Mesodermal cell (in vitro differentiated cells): ENCODE measurements at regions not wholly inside any gene's neighbourhood (a gene's known extent, or its start where the extent isn't known, plus 50 kb on each side); places are given as distances from the start of the nearest gene placed in this dataset.

Experiments used
- H3K27ac ChIP-seq: 2 replicates; pipeline ENCODE4 v1.7.0; 2013; ENCODE audit warnings: mild to moderate bottlenecking, low read depth, low read length, moderate library complexity; ENCODE audit not compliant: severe bottlenecking
- H3K36me3 ChIP-seq: 2 replicates; pipeline ENCODE4 v1.7.1; 2013; ENCODE audit warnings: mild to moderate bottlenecking, low read length, moderate library complexity; ENCODE audit not compliant: control insufficient read depth, insufficient read depth
- H3K4me1 ChIP-seq: one replicate; pipeline ENCODE4 v1.7.1; 2013; ENCODE audit warnings: mild to moderate bottlenecking, low read length; ENCODE audit not compliant: insufficient read depth, control insufficient read depth, poor library complexity, severe bottlenecking
- H3K4me3 ChIP-seq: 2 replicates; pipeline ENCODE4 v1.7.0; 2013; ENCODE audit warnings: low read length, control low read depth, mild to moderate bottlenecking; ENCODE audit not compliant: insufficient read depth, poor library complexity, severe bottlenecking; ENCODE audit errors: extremely low read depth
- H3K9me3 ChIP-seq: 2 replicates; pipeline ENCODE4 v1.7.1; 2013; ENCODE audit warnings: mild to moderate bottlenecking, low read length, moderate library complexity; ENCODE audit not compliant: control insufficient read depth
- WGBS, 2 experiments: methylation state at CpG; one replicate each; pipeline ENCODE4 v1.1.5; 2013; ENCODE audit warnings: missing lambda C conversion rate in 2 of 2; ENCODE audit not compliant: insufficient coverage in 2 of 2; 5-methylcytosine and 5-hydroxymethylcytosine counted together

- Histone ChIP-seq H3K36me3 (no peaks in the 10 kb centered on the region), H3K4me1 (no peaks in the 10 kb centered on the region), H3K9me3 (no peaks in the 10 kb centered on the region), H3K4me3 (no peak overlapping the region), H3K27ac (no peak overlapping the region)
- WGBS, 2 experiments = no CpG with 5 or more reads among the region's 1 CpG
Measured at GRCh38 chr3:135848051-135848450, 117.5 kb upstream of the PPP2R3A start.

- H3K36me3 ChIP-seq = no peaks in the 10 kb centered on the region
- no peaks in the 10 kb centered on the region for H3K4me1 ChIP-seq
- no peak overlapping the region for H3K4me3 ChIP-seq
- H3K27ac ChIP-seq = no peak overlapping the region
- no peaks in the 10 kb centered on the region for H3K9me3 ChIP-seq
Measured at GRCh38 chr3:135849827-135850226, 115.7 kb upstream of the PPP2R3A start.

- Histone ChIP-seq H3K9me3 (no peaks in the 10 kb centered on the region), H3K4me3 (no peak overlapping the region), H3K27ac (no peak overlapping the region), H3K4me1 (no peaks in the 10 kb centered on the region), H3K36me3 (no peaks in the 10 kb centered on the region)
- 78 to 92% methylated on average over 1 to 2 of the region's 4 CpGs for WGBS, 2 experiments
Measured at GRCh38 chr3:135851201-135852081, 114.1 kb upstream of the PPP2R3A start.

- Histone ChIP-seq H3K9me3 (no peaks in the 10 kb centered on the region), H3K4me3 (no peak overlapping the region), H3K27ac (no peak overlapping the region), H3K36me3 (no peaks in the 10 kb centered on the region), H3K4me1 (no peaks in the 10 kb centered on the region)
- WGBS, 2 experiments = 100% methylated on average over 1 of the region's 2 CpGs; no CpG with 5 or more reads in 1 of the 2 experiments
Measured at GRCh38 chr3:135853981-135854380, 111.5 kb upstream of the PPP2R3A start.

GRCh38 chr3:135860761-135861160 is 104.8 kb upstream of the PPP2R3A start:
- Histone ChIP-seq H3K4me3 (no peak overlapping the region), H3K27ac (no peak overlapping the region), H3K9me3 (no peaks in the 10 kb centered on the region), H3K36me3 (no peaks in the 10 kb centered on the region), H3K4me1 (no peaks in the 10 kb centered on the region)
- WGBS, 2 experiments = 100% methylated on average over 1 of the region's 2 CpGs; no CpG with 5 or more reads in 1 of the 2 experiments

GRCh38 chr3:135862361-135862760 is 103.2 kb upstream of the PPP2R3A start:
- Histone ChIP-seq H3K4me3 (no peak overlapping the region), H3K27ac (no peak overlapping the region), H3K36me3 (no peaks in the 10 kb centered on the region), H3K4me1 (no peaks in the 10 kb centered on the region), H3K9me3 (peaks cover 6% of the 10 kb centered on the region)
- WGBS, 2 experiments = no CpG with 5 or more reads among the region's 1 CpG

GRCh38 chr3:135864060-135864459 is 101.5 kb upstream of the PPP2R3A start:
- Histone ChIP-seq H3K36me3 (no peaks in the 10 kb centered on the region), H3K9me3 (peaks cover 6% of the 10 kb centered on the region), H3K4me1 (no peaks in the 10 kb centered on the region), H3K4me3 (no peak overlapping the region), H3K27ac (no peak overlapping the region)
- WGBS, 2 experiments = 92 to 100% methylated on average over 1 of the region's 1 CpG

- H3K27ac ChIP-seq = no peak overlapping the region
- H3K4me3 ChIP-seq = no peak overlapping the region
- H3K4me1 ChIP-seq = no peaks in the 10 kb centered on the region
- H3K36me3 ChIP-seq = no peaks in the 10 kb centered on the region
- H3K9me3 ChIP-seq = peaks cover 6% of the 10 kb centered on the region
Measured at GRCh38 chr3:135865085-135865484, 100.4 kb upstream of the PPP2R3A start.

- Histone ChIP-seq H3K4me3 (no peak overlapping the region), H3K9me3 (peaks cover 6% of the 10 kb centered on the region), H3K27ac (no peak overlapping the region), H3K4me1 (no peaks in the 10 kb centered on the region), H3K36me3 (no peaks in the 10 kb centered on the region)
- 80 to 100% methylated on average over 1 of the region's 2 CpGs for WGBS, 2 experiments
Measured at GRCh38 chr3:135865553-135865952, 100.0 kb upstream of the PPP2R3A start.

- 85% methylated on average over 1 of the region's 1 CpG; no CpG with 5 or more reads in 1 of the 2 experiments for WGBS, 2 experiments
- Histone ChIP-seq H3K4me1 (no peaks in the 10 kb centered on the region), H3K9me3 (peaks cover 9% of the 10 kb centered on the region), H3K4me3 (no peak overlapping the region), H3K36me3 (no peaks in the 10 kb centered on the region), H3K27ac (no peak overlapping the region)
Measured at GRCh38 chr3:135867911-135868310, 97.6 kb upstream of the PPP2R3A start.

GRCh38 chr3:135868801-135869200 is 96.7 kb upstream of the PPP2R3A start:
- Histone ChIP-seq H3K4me3 (no peak overlapping the region), H3K36me3 (no peaks in the 10 kb centered on the region), H3K27ac (no peak overlapping the region), H3K4me1 (no peaks in the 10 kb centered on the region), H3K9me3 (peaks cover 12% of the 10 kb centered on the region)
- 80 to 93% methylated on average over 1 to 3 of the region's 3 CpGs for whole genome bisulfite sequencing, 2 experiments
